ENCODE measurements at regions not wholly inside any gene's neighbourhood (a gene's known extent, or its start where the extent isn't known, plus 50 kb on each side); places are given as distances from the start of the nearest gene placed in this dataset.
"Not testable (repeated sequence)": the region's sequence is repeated elsewhere in the genome, so short reads cannot be mapped to it uniquely, and the experiment has no call there.

GRCh38 chr10:106347547-106347946, 817.0 kb downstream of the SORCS1 start:
- dilution Hi-C loops (cut with MboI; ENCODE audit: extremely low pct_ligation_motif_present, low sequenced_read_pairs) = no loop called here
- H3K9me3 ChIP-seq (ENCODE audit: control insufficient read depth, low read depth, low read length) = no peaks in the 10 kb centered on the region
- no peak overlapping the region for H3K27ac ChIP-seq (ENCODE audit: control insufficient read depth, insufficient read depth, low read length)
- no peak overlapping the region for H3K4me3 ChIP-seq (ENCODE audit: control insufficient read depth in 2 of 3, extremely low read depth in 1 of 3, insufficient read depth in 2 of 3, low read depth in 1 of 3, low read length in 3 of 3)
- no peak overlapping the region for H2AFZ ChIP-seq (ENCODE audit: control insufficient read depth, low read length)
- no peaks in the 10 kb centered on the region for H3K79me2 ChIP-seq (ENCODE audit: control insufficient read depth, insufficient read depth, low read length)
- H3K9me1 ChIP-seq (ENCODE audit: control insufficient read depth, extremely low read depth, insufficient read depth, low read length) = no peaks in the 10 kb centered on the region
- no peaks in the 10 kb centered on the region for H3K4me1 ChIP-seq (ENCODE audit: control insufficient read depth, extremely low read depth, insufficient read depth, low read length)
- FAIRE-seq = no peak
- H3K36me3 ChIP-seq (ENCODE audit: control insufficient read depth in 2 of 2, extremely low read depth in 1 of 2, insufficient read depth in 2 of 2, low read length in 2 of 2) = no peaks in the 10 kb centered on the region
- no peak for DNase-seq (ENCODE audit: low read depth, low spot score)
- no peaks in the 10 kb centered on the region for H4K20me1 ChIP-seq (ENCODE audit: control insufficient read depth, extremely low read depth, insufficient read depth, low read length)
- no peak for TF ChIP-seq EZH2 (IDR thresholded peaks at IDR 0.05; ENCODE audit: low read length)
- TF ChIP-seq CTCF (optimal IDR thresholded peaks at IDR 0.05 in 1 of 3, IDR thresholded peaks at IDR 0.05 in 1 of 3, conservative IDR thresholded peaks at IDR 0.05 in 1 of 3; ENCODE audit: extremely low read depth in 1 of 3, insufficient read depth in 2 of 3, low read length in 3 of 3) = no peak
- H3K9ac ChIP-seq (ENCODE audit: control insufficient read depth, extremely low read depth, insufficient read depth, low read length) = no peak overlapping the region
- H3K27me3 ChIP-seq (ENCODE audit: control insufficient read depth, extremely low read depth, insufficient read depth, low read length) = no peaks in the 10 kb centered on the region
- no peak overlapping the region for H3K4me2 ChIP-seq (ENCODE audit: control insufficient read depth, extremely low read depth, insufficient read depth, low read depth, low read length)

GRCh38 chr10:106343539-106343938, 821.0 kb downstream of the SORCS1 start:
- H2AFZ ChIP-seq (ENCODE audit: control insufficient read depth, low read length); H3K9me1 ChIP-seq (ENCODE audit: control insufficient read depth, extremely low read depth, insufficient read depth, low read length); DNase-seq (ENCODE audit: low read depth, low spot score); H3K4me3 ChIP-seq (ENCODE audit: control insufficient read depth in 2 of 3, extremely low read depth in 1 of 3, insufficient read depth in 2 of 3, low read depth in 1 of 3, low read length in 3 of 3); H4K20me1 ChIP-seq (ENCODE audit: control insufficient read depth, extremely low read depth, insufficient read depth, low read length); FAIRE-seq; H3K36me3 ChIP-seq (ENCODE audit: control insufficient read depth in 2 of 2, extremely low read depth in 1 of 2, insufficient read depth in 2 of 2, low read length in 2 of 2); H3K27me3 ChIP-seq (ENCODE audit: control insufficient read depth, extremely low read depth, insufficient read depth, low read length); dilution Hi-C loops (cut with MboI; ENCODE audit: extremely low pct_ligation_motif_present, low sequenced_read_pairs); H3K27ac ChIP-seq (ENCODE audit: control insufficient read depth, insufficient read depth, low read length); H3K4me1 ChIP-seq (ENCODE audit: control insufficient read depth, extremely low read depth, insufficient read depth, low read length); H3K9ac ChIP-seq (ENCODE audit: control insufficient read depth, extremely low read depth, insufficient read depth, low read length); H3K79me2 ChIP-seq (ENCODE audit: control insufficient read depth, insufficient read depth, low read length); H3K4me2 ChIP-seq (ENCODE audit: control insufficient read depth, extremely low read depth, insufficient read depth, low read depth, low read length); H3K9me3 ChIP-seq (ENCODE audit: control insufficient read depth, low read depth, low read length): not testable (repeated sequence)

- no peak overlapping the region for H3K4me3 ChIP-seq (ENCODE audit: control insufficient read depth in 2 of 3, extremely low read depth in 1 of 3, insufficient read depth in 2 of 3, low read depth in 1 of 3, low read length in 3 of 3)
- no peaks in the 10 kb centered on the region for H3K9me1 ChIP-seq (ENCODE audit: control insufficient read depth, extremely low read depth, insufficient read depth, low read length)
- no peak overlapping the region for H3K9ac ChIP-seq (ENCODE audit: control insufficient read depth, extremely low read depth, insufficient read depth, low read length)
- no peaks in the 10 kb centered on the region for H4K20me1 ChIP-seq (ENCODE audit: control insufficient read depth, extremely low read depth, insufficient read depth, low read length)
- DNase-seq (ENCODE audit: low read depth, low spot score) (no peak), FAIRE-seq (no peak)
- H3K79me2 ChIP-seq (ENCODE audit: control insufficient read depth, insufficient read depth, low read length) = no peaks in the 10 kb centered on the region
- no peaks in the 10 kb centered on the region for H3K36me3 ChIP-seq (ENCODE audit: control insufficient read depth in 2 of 2, extremely low read depth in 1 of 2, insufficient read depth in 2 of 2, low read length in 2 of 2)
- no peak overlapping the region for H3K4me2 ChIP-seq (ENCODE audit: control insufficient read depth, extremely low read depth, insufficient read depth, low read depth, low read length)
- no peaks in the 10 kb centered on the region for H3K4me1 ChIP-seq (ENCODE audit: control insufficient read depth, extremely low read depth, insufficient read depth, low read length)
- H3K27ac ChIP-seq (ENCODE audit: control insufficient read depth, insufficient read depth, low read length) = no peak overlapping the region
- TF ChIP-seq EZH2 (IDR thresholded peaks at IDR 0.05; ENCODE audit: low read length) (no peak), CTCF (optimal IDR thresholded peaks at IDR 0.05 in 1 of 3, IDR thresholded peaks at IDR 0.05 in 1 of 3, conservative IDR thresholded peaks at IDR 0.05 in 1 of 3; ENCODE audit: extremely low read depth in 1 of 3, insufficient read depth in 2 of 3, low read length in 3 of 3) (no peak)
- dilution Hi-C loops (cut with MboI; ENCODE audit: extremely low pct_ligation_motif_present, low sequenced_read_pairs) = no loop called here
- no peak overlapping the region for H2AFZ ChIP-seq (ENCODE audit: control insufficient read depth, low read length)
- H3K27me3 ChIP-seq (ENCODE audit: control insufficient read depth, extremely low read depth, insufficient read depth, low read length) = no peaks in the 10 kb centered on the region
- H3K9me3 ChIP-seq (ENCODE audit: control insufficient read depth, low read depth, low read length) = no peaks in the 10 kb centered on the region
Observed at GRCh38 chr10:106341356-106341755, 823.1 kb downstream of the SORCS1 start.

All from keratinocyte (primary cell).